ENCODE measurements at regions not wholly inside any gene's neighbourhood (a gene's known extent, or its start where the extent isn't known, plus 50 kb on each side); places are given as distances from the start of the nearest gene placed in this dataset.

DNA sequence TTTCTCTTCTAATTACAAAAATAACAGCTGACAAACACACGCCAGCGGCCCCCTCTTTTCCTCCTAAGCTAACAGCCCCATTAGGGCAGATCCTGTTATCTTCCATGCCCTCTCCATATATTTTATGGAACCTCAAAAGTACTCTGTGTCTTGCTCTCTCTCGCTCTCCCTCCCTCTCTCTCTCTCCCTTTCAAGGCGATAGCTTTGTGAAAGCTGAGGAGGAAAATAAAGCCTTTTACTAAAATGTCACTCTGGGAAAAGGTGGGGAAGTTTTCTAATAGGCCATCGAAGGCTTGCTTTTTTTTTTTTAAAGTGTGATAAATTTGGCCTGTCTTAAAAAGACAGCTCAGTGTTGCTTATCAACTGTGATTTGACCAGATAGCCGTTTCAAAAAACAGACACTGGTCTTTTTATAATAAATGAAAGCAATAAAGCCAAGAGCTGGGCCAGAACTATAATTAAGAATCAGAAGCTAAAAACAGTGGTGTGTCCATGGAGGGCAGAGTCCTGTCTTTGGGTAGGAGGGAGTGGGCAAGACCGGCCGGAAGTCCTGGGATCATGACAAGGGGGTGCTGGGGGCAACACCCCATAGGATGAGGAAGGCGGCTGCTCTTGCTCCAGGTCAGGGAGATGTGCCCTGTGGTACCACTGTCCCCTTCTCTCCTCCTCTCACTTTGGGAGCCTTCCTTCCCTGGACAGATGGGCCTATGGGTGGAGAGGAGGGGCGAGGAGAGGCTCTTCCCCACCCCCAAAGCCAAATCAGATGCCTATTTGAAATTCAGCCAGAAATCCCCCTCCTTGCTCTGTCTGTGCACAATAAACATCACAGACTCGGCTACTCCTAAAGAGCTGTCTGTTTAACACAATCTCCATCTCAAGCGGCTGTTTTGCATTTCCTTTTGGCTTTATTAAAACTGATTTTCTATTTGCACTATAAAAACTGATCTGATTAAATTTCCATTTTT, 267.2 kb downstream of the BUD13 start:
- DNase-seq (ENCODE audit: low spot score): no peak

GRCh38 chr11:116504541-116505297, 268.1 kb downstream of the BUD13 start:
- DNase-seq (ENCODE audit: low spot score): no peak

DNA sequence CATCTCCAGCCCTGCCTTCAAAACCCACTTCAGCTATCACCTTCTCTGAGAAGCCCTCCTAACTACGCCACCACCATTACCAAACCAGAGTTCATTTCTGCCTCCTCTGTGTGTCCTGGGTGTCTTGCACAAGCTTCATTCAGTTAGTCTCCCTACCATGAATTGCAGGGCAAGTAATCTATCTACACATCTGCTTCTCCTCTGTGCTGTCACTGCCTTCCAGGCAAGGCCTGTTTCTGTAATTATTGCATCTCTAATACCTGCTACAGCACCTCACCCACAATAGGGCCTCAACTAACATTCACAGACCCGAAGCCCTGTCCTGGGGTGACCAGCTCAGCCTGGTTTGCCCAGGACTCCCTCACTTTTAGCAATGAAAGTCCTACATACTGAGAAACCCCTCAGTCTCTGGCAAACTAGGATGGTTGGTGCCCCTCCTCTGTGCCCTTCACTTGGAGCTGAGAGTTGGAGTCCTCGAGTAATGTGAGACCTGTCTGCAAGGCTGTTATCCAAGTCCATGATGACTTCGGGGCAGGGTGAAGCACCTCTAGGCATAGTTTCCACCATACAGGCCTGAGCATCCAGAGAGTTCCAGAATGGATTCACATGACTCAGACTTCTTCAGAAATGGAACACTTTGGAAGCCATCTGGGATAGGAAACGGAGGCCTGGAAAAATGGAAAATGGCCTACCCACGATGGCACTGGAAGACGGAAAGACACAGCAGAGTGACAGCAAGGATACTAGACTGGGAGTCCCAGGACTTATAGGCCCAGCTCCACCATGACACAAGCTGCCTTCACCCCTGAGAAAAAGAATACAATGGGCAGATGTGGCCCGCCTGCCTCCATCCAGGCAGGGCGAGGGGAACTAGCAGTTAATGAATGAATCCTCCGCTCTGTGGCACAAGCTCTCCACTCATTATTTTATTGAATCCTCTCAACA, 269.3 kb downstream of the BUD13 start:
- DNase-seq (ENCODE audit: low spot score): no peak

GRCh38 chr11:116502641-116503061, 270.1 kb downstream of the BUD13 start:
- DNase-seq (ENCODE audit: low spot score): no peak

DNA sequence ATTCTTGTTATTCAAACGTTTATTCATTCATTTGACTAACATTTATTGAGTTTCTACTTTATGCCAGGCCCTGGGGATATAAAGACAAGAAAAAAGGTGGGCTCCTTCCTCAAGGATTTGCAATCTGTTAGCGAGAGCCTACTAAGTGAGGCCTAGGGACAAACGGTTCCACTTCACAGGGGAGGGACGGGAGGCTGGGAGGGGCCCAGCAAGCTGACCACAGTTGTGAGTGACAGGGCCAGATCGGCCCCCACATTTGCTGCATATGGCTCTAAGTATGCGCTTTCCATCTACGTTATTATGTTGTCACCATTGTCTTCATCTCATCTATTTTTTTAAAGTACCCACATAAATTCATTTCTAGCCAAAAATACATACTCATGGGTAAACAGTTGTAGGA, 271.1 kb downstream of the BUD13 start:
- no peak for DNase-seq (ENCODE audit: low spot score)

- no peak for DNase-seq (ENCODE audit: low spot score)
These were observed 271.7 kb downstream of the BUD13 start for GRCh38 chr11:116500947-116501602.

GRCh38 chr11:116500026-116500946, 272.5 kb downstream of the BUD13 start:
- DNase-seq (ENCODE audit: low spot score): no peak

- peak; percentile 69 for DNase-seq (ENCODE audit: low spot score)
These were observed 273.3 kb downstream of the BUD13 start for GRCh38 chr11:116499396-116500003.

DNA sequence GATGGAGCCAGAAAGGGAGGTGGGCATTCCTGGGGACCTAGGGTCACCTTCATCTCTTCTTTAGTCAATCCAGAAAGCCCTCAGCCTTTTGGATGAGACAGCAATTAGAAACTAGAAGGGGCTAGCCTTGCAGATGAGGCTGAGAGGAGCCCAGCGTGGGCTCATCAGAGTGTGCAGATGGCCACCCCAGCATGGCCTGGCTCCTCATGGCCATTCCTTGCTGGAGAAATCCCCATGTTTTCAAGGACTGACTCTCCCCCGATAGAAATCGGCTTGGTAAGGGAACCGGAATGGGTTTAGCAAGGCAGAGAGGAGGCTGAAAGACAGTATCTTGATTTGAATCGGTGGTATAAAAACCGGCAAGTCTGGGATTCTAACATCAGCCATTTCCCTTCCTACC, 274.6 kb downstream of the BUD13 start:
- DNase-seq (ENCODE audit: low spot score): no peak

- no peak for DNase-seq (ENCODE audit: low spot score)
These were observed 280.2 kb downstream of the BUD13 start for GRCh38 chr11:116492600-116492999.

GRCh38 chr11:116488836-116489389, 283.9 kb downstream of the BUD13 start:
- DNase-seq (ENCODE audit: low spot score): no peak

DNA sequence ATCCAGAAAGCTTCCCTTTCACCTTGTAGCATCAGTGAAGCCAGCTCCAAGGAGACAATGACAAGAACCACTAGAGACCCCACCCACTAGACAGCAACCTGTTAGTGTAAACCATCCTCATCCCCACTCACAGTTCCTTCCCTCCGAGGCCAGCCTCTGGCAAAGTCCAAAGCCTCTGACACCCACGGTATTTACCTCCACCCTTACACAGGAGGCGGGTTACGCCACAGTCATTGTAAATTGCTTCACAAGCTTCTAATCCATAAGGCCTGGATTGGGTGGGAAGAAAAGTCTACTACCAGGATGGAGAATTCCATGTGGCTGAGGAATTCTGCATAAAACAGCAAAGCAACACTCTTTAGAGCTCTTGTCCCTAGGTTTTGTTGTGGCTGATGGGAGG, 287.4 kb downstream of the BUD13 start:
- DNase-seq (ENCODE audit: low spot score): no peak

- DNase-seq (ENCODE audit: low spot score): no peak
These were observed 290.1 kb downstream of the BUD13 start for GRCh38 chr11:116482716-116483115.

- no peak for DNase-seq (ENCODE audit: low spot score)
These were observed 291.6 kb downstream of the BUD13 start for GRCh38 chr11:116481126-116481675.

- no peak for DNase-seq (ENCODE audit: low spot score)
These were observed 293.8 kb downstream of the BUD13 start for GRCh38 chr11:116478669-116479668.

DNA sequence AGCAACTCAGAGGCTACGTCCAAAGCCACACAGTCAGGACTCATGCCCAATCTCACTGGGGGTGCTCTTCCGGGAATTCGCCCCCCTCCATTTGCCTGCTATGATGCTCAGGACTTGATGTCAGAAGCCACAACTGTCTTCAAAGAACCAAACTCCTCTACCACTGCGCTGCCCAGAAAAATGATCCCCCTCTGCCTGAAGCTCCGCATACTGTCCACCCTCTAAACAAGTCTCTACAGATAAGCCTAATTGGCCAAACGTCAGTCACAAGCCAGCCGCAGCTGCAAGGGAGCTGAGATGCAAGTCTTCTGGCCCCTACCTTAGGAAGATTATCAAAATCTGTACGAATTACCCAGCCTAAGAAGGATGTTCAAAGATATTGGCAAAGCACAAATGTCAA, 294.6 kb downstream of the BUD13 start:
- DNase-seq (ENCODE audit: low spot score): no peak

GRCh38 chr11:116473790-116474346, 298.9 kb downstream of the BUD13 start:
- DNase-seq (ENCODE audit: low spot score): no peak

Data from LoVo (cell line).